ENCODE measurements at regions not wholly inside any gene's neighbourhood (a gene's known extent, or its start where the extent isn't known, plus 50 kb on each side); places are given as distances from the start of the nearest gene placed in this dataset.
"Not testable (repeated sequence)": the region's sequence is repeated elsewhere in the genome, so short reads cannot be mapped to it uniquely, and the experiment has no call there.

DNA sequence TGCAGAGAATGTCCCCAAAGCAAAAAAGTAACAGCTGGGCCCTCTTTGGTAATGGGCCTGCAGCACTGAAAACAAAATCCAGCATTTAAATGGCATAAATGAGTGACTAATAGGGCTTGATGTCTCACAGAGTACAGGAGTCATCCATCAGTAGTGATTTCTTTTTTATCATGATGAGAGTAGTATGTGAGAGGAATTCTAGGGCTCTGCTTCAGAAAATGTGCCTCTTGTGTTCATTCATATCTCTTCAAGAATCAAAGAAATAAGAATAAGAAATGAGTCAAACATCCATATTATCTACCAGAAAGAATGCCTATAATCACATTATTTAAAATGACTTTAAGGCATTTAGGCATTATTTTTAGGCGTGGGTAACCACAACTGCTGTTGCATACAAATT is 792.9 kb upstream of the HTR2C start:
- H3K9ac ChIP-seq (ENCODE audit: insufficient read depth, low read depth, low read length), result no peak overlapping the region
- no peaks in the 10 kb centered on the region for H3K4me1 ChIP-seq (ENCODE audit: insufficient read depth, low read length)
- BruUV-seq (replicated peaks), result no TSS peak
- no peaks in the 10 kb centered on the region for H3K79me2 ChIP-seq (ENCODE audit: insufficient read depth, low read length)
- H3K27ac ChIP-seq (ENCODE audit: extremely low read length, insufficient read depth, low read length), result no peak overlapping the region
- no peaks in the 10 kb centered on the region for H3K27me3 ChIP-seq (ENCODE audit: control insufficient read depth in 1 of 2, insufficient read depth in 2 of 2, low read length in 2 of 2)
- CTCF ChIA-PET (ENCODE audit: low intra/inter-chr PET ratio, low total read pairs), result no interaction called here
- ATAC-seq (no peak), DNase-seq (ENCODE audit: low spot score) (no peak), FAIRE-seq (no peak)
- WGBS (ENCODE audit: low lambda C conversion rate), result 0% methylated on average over 1 of the region's 1 CpG
- intact Hi-C loops (cut with micrococcal nuclease; ENCODE audit: unreplicated experiment) (no loop called here), in situ Hi-C loops (cut with HindIII; ENCODE audit: extremely low pct_ligation_motif_present, low pct_unique_long_range_greater_than_20kb) (no loop called here)
- no peaks in the 10 kb centered on the region for H3K36me3 ChIP-seq (replicated peaks in 1 of 2; ENCODE audit: control insufficient read depth in 1 of 2, insufficient read depth in 2 of 2, low read length in 2 of 2)
- no peak overlapping the region for H2AFZ ChIP-seq (ENCODE audit: low read length)
- H3K9me3 ChIP-seq (ENCODE audit: low read length), result no peaks in the 10 kb centered on the region
- no peaks in the 10 kb centered on the region for H4K20me1 ChIP-seq (ENCODE audit: insufficient read depth, low read length)
- no peak overlapping the region for H3K4me3 ChIP-seq (replicated peaks in 1 of 3; ENCODE audit: insufficient read depth in 1 of 3, low read depth in 2 of 3, low read length in 3 of 3)
- no peak overlapping the region for H3K4me2 ChIP-seq (ENCODE audit: low read depth, low read length)
- POLR2A ChIA-PET, result no interaction called here
- TF ChIP-seq ZNF30 (CRISPR knock-in tag; IDR thresholded peaks at IDR 0.05), result no peak
- TF ChIP-seq, protein P1, sequence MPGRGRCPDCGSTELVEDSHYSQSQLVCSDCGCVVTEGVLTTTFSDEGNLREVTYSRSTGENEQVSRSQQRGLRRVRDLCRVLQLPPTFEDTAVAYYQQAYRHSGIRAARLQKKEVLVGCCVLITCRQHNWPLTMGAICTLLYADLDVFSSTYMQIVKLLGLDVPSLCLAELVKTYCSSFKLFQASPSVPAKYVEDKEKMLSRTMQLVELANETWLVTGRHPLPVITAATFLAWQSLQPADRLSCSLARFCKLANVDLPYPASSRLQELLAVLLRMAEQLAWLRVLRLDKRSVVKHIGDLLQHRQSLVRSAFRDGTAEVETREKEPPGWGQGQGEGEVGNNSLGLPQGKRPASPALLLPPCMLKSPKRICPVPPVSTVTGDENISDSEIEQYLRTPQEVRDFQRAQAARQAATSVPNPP (CRISPR knock-in tag; IDR thresholded peaks at IDR 0.05), result no peak
- TF ChIP-seq, protein P2, sequence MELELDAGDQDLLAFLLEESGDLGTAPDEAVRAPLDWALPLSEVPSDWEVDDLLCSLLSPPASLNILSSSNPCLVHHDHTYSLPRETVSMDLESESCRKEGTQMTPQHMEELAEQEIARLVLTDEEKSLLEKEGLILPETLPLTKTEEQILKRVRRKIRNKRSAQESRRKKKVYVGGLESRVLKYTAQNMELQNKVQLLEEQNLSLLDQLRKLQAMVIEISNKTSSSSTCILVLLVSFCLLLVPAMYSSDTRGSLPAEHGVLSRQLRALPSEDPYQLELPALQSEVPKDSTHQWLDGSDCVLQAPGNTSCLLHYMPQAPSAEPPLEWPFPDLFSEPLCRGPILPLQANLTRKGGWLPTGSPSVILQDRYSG (CRISPR knock-in tag; IDR thresholded peaks at IDR 0.05), result no peak
- TF ChIP-seq, protein P3, sequence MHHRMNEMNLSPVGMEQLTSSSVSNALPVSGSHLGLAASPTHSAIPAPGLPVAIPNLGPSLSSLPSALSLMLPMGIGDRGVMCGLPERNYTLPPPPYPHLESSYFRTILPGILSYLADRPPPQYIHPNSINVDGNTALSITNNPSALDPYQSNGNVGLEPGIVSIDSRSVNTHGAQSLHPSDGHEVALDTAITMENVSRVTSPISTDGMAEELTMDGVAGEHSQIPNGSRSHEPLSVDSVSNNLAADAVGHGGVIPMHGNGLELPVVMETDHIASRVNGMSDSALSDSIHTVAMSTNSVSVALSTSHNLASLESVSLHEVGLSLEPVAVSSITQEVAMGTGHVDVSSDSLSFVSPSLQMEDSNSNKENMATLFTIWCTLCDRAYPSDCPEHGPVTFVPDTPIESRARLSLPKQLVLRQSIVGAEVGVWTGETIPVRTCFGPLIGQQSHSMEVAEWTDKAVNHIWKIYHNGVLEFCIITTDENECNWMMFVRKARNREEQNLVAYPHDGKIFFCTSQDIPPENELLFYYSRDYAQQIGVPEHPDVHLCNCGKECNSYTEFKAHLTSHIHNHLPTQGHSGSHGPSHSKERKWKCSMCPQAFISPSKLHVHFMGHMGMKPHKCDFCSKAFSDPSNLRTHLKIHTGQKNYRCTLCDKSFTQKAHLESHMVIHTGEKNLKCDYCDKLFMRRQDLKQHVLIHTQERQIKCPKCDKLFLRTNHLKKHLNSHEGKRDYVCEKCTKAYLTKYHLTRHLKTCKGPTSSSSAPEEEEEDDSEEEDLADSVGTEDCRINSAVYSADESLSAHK (CRISPR knock-in tag; IDR thresholded peaks at IDR 0.05; ENCODE audit: borderline replicate concordance), result no peak

DNA sequence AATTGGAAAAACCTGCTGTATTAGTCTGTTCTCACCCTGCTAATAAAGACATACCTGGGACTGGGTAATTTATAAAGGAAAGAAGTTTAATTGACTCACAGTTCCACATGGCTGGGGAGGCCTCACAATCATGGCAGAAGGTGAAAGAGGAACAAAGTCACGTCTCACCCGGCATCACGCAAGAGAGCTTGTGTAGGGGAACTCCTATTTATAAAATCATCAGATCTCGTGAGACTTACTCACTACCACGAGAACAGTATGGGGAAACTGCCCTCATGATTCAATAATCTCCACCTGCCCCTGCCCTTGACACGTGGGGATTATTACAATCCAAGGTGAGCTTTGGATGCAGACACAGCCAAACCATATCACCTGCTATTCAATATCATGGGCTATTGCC is 799.1 kb upstream of the HTR2C start:
- H3K27me3 ChIP-seq (ENCODE audit: control insufficient read depth in 1 of 2, insufficient read depth in 2 of 2, low read length in 2 of 2); H3K4me3 ChIP-seq (replicated peaks in 1 of 3; ENCODE audit: insufficient read depth in 1 of 3, low read depth in 2 of 3, low read length in 3 of 3); H3K9me3 ChIP-seq (ENCODE audit: low read length); FAIRE-seq; H3K9ac ChIP-seq (ENCODE audit: insufficient read depth, low read depth, low read length); CTCF ChIA-PET (ENCODE audit: low intra/inter-chr PET ratio, low total read pairs); H3K4me2 ChIP-seq (ENCODE audit: low read depth, low read length); H2AFZ ChIP-seq (ENCODE audit: low read length); H4K20me1 ChIP-seq (ENCODE audit: insufficient read depth, low read length); H3K36me3 ChIP-seq (replicated peaks in 1 of 2; ENCODE audit: control insufficient read depth in 1 of 2, insufficient read depth in 2 of 2, low read length in 2 of 2); POLR2A ChIA-PET; intact Hi-C loops (cut with micrococcal nuclease; ENCODE audit: unreplicated experiment); H3K79me2 ChIP-seq (ENCODE audit: insufficient read depth, low read length); H3K27ac ChIP-seq (ENCODE audit: extremely low read length, insufficient read depth, low read length); in situ Hi-C loops (cut with HindIII; ENCODE audit: extremely low pct_ligation_motif_present, low pct_unique_long_range_greater_than_20kb); H3K4me1 ChIP-seq (ENCODE audit: insufficient read depth, low read length); ATAC-seq; BruUV-seq (replicated peaks); DNase-seq (ENCODE audit: low spot score): not testable (repeated sequence)
- WGBS (ENCODE audit: low lambda C conversion rate), result 8% methylated on average over 4 of the region's 6 CpGs
